Esophagus muscularis mucosa (tissue), 4 donors: ENCODE measurements at regions not wholly inside any gene's neighbourhood (a gene's known extent, or its start where the extent isn't known, plus 50 kb on each side); places are given as distances from the start of the nearest gene placed in this dataset.

ENCODE experiments used
- DNase-seq: peaks from one replicate; pipeline ENCODE4 v3.0.0-alpha.2; 2017; ENCODE audit errors: extremely low spot score
- H3K27ac ChIP-seq, 4 donors: fragments of 200-600 bp; sonication (generic); replicated peaks in 1 of 4; 1 replicate in 3 of 4; 2 replicates in 1 of 4; pipeline ENCODE4 v1.5.1; 2016 to 2019; ENCODE audit warnings: mild to moderate bottlenecking in 1 of 4
- H3K27me3 ChIP-seq, 4 donors: fragments of 200-600 bp; sonication (generic); one replicate each; pipeline versions ENCODE4 v1.5.1 to v1.6.0; 2016 to 2019
- H3K36me3 ChIP-seq, 4 donors: fragments of 200-600 bp; sonication (generic); one replicate each; pipeline ENCODE4 v1.5.1; 2016 to 2019
- H3K4me1 ChIP-seq, 4 donors: fragments of 200-600 bp; sonication (generic); one replicate each; pipeline ENCODE4 v1.5.1; 2016 to 2019
- H3K4me3 ChIP-seq, 4 donors: fragments of 200-600 bp; sonication (generic); 1 replicate in 2 of 4; 2 replicates in 2 of 4; pipeline ENCODE4 v1.5.1; 2016 to 2019; ENCODE audit warnings: mild to moderate bottlenecking in 4 of 4, moderate library complexity in 1 of 4
- H3K9me3 ChIP-seq, 4 donors: fragments of 200-600 bp; sonication (generic); 1 replicate in 3 of 4; 2 replicates in 1 of 4; pipeline ENCODE4 v1.5.1; 2016 to 2019
- EP300 ChIP-seq: sonication (generic); formaldehyde crosslinking; IDR thresholded peaks from one replicate; pipeline ENCODE4 v1.6.1; 2017; ENCODE audit warnings: antibody characterized with exemption
- POLR2A ChIP-seq: fragments of 450-650 bp; IDR thresholded peaks from one replicate; pipeline ENCODE4 v1.6.1; 2017; ENCODE audit warnings: antibody characterized with exemption, moderate library complexity, mild to moderate bottlenecking, low read depth
- POLR2AphosphoS5 ChIP-seq, 2 donors: sonication (generic); formaldehyde crosslinking; IDR thresholded peaks; one replicate each; pipeline ENCODE4 v1.6.1; 2017; ENCODE audit warnings: antibody characterized with exemption in 2 of 2
- WGBS: methylation state at CpG from one replicate; pipeline ENCODE4 v1.1.5; 2018; 5-methylcytosine and 5-hydroxymethylcytosine counted together
- intact Hi-C: fragments of 100-400 bp; cut with DNase I; formaldehyde crosslinking; loops from one replicate; pipeline ENCODE4 v1.15.1; 2023
- TF ChIP-seq, protein P1 (sequence below), 3 experiments: fragments of 200-600 bp in 2 of 3; fragments of 450-650 bp in 1 of 3; sonication (generic) in 2 of 3; IDR thresholded peaks; one replicate each; pipeline ENCODE4 v1.5.1; 2017 to 2019; ENCODE audit warnings: antibody characterized with exemption in 3 of 3, mild to moderate bottlenecking in 2 of 3, moderate library complexity in 1 of 3

DNA sequence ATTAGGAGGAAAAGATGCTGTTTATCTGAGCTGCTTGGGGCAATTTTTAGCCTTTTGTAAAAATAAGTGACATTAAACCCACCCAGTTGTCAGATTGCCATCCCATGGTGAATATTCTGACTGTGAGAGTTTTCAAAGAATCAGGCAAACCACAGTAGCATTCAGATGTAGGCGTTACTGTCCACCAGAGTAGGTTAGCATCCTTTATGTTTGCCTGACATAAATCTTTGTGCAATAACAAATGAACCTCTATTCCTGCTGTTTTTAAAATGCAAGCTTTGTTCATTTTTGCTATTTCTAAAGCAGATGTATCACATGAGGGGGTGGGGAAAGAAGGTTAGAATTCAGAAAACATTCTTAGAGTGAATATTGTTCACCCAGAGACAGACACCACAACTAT is 427.8 kb downstream of the CDH9 start:
- 77% methylated on average over 1 of the region's 1 CpG for WGBS
- intact Hi-C loops: no loop called here
- H3K36me3 ChIP-seq: no peaks in the 10 kb centered on the region
- no peak overlapping the region for H3K27ac ChIP-seq
- no peaks in the 10 kb centered on the region for H3K4me1 ChIP-seq
- DNase-seq: no peak
- H3K27me3 ChIP-seq: no peaks in the 10 kb centered on the region
- H3K9me3 ChIP-seq: no peaks in the 10 kb centered on the region
- no peak for TF ChIP-seq POLR2AphosphoS5 (IDR thresholded peaks at IDR 0.05)
- TF ChIP-seq, protein P1, sequence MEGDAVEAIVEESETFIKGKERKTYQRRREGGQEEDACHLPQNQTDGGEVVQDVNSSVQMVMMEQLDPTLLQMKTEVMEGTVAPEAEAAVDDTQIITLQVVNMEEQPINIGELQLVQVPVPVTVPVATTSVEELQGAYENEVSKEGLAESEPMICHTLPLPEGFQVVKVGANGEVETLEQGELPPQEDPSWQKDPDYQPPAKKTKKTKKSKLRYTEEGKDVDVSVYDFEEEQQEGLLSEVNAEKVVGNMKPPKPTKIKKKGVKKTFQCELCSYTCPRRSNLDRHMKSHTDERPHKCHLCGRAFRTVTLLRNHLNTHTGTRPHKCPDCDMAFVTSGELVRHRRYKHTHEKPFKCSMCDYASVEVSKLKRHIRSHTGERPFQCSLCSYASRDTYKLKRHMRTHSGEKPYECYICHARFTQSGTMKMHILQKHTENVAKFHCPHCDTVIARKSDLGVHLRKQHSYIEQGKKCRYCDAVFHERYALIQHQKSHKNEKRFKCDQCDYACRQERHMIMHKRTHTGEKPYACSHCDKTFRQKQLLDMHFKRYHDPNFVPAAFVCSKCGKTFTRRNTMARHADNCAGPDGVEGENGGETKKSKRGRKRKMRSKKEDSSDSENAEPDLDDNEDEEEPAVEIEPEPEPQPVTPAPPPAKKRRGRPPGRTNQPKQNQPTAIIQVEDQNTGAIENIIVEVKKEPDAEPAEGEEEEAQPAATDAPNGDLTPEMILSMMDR (IDR thresholded peaks at IDR 0.05): no peak
- no peak overlapping the region for H3K4me3 ChIP-seq

DNA sequence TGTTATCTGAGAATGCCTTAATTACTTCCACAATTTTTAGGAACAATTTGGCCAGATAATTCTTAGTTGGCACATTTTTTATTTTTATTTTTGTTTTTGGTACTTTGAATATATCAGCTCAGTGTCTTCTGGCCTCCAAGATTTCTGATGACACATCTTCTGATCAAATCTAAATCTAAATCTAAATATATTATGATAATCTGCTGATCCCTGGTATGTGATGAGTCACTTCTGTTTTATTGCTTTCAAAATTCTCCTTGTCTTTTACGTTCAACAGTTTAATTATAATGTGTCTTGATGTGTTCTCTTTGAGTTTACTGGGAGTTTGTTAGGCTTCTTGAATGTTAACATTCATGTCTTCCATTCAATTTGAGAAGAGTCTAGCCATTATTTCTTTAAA is 436.8 kb downstream of the CDH9 start:
- Histone ChIP-seq H3K4me1 (no peaks in the 10 kb centered on the region), H3K27ac (no peak overlapping the region), H3K36me3 (no peaks in the 10 kb centered on the region), H3K9me3 (no peaks in the 10 kb centered on the region), H3K4me3 (no peak overlapping the region), H3K27me3 (no peaks in the 10 kb centered on the region)
- TF ChIP-seq EP300 (no peak), POLR2A (no peak)
- TF ChIP-seq, protein P1 (IDR thresholded peaks at IDR 0.05): no peak
- DNase-seq: no peak
- intact Hi-C loops: no loop called here
- 68% methylated on average over 1 of the region's 1 CpG for WGBS

DNA sequence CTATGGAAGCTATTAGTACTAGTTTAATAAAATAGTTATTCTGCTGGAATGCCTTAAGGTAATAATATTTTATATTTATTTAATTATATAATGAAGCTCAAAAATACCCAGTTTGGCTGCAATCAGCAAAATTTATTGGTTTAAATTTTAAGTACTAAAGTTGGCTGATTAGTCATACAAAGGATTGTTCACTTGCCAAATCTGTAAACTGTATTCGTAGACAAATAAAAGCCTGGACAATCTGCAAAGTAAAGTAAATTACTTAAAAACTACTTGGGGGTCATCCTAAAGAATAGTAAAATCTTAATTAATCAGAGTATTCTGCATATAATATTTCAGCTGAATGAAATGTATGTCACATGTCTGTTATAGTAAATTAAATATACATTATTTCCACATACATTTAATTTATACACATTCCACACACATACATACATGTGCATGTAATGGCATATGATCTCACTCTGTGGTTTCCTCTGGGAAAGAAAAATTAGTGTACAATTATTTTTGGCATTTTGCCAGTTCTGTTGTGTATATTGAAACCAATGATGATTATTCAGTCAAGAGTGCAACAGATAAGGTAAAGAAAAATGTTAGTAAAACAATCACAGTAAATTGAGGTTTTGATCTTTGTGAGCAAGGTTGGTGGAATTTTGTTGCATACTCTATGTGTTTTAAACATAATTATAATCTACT is 455.9 kb downstream of the CDH9 start:
- no peak for TF ChIP-seq POLR2AphosphoS5 (IDR thresholded peaks at IDR 0.05)
- no peak for TF ChIP-seq EP300
- TF ChIP-seq, protein P1 (IDR thresholded peaks at IDR 0.05): no peak
- TF ChIP-seq POLR2A: no peak
- 80% methylated on average over 1 of the region's 1 CpG for WGBS

DNA sequence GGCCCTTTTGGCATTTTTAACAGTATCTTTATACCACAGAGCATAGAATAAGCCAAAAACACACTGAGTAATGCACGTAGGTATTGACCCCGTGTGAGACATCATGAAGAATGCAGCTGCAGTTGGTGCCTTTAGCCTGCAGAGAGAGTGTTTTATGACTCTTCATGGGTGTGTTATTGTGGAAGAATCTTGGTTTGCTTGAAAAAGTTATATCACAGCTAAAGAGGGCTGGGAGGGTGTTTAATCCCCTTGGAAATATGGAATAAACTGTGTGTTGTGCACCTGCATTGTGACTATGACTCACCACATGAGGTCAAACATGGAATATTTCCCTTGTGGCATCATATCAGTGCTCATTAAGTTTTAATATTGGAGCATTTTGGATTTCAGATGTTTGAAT is 458.7 kb downstream of the CDH9 start:
- Histone ChIP-seq H3K9me3 (no peaks in the 10 kb centered on the region), H3K36me3 (no peaks in the 10 kb centered on the region), H3K4me1 (no peaks in the 10 kb centered on the region), H3K27ac (no peak overlapping the region), H3K4me3 (no peak overlapping the region), H3K27me3 (no peaks in the 10 kb centered on the region)
- DNase-seq: no peak
- TF ChIP-seq, protein P1 (IDR thresholded peaks at IDR 0.05): no peak
- intact Hi-C loops: no loop called here
- WGBS: 73% methylated on average over 2 of the region's 2 CpGs

More for the DNA sequence above, 455.9 kb downstream of the CDH9 start:
- no peaks in the 10 kb centered on the region for H3K36me3 ChIP-seq
- H3K27me3 ChIP-seq: no peaks in the 10 kb centered on the region
- H3K4me3 ChIP-seq: no peak overlapping the region
- no peaks in the 10 kb centered on the region for H3K4me1 ChIP-seq
- no peaks in the 10 kb centered on the region for H3K9me3 ChIP-seq
- intact Hi-C loops: no loop called here
- no peak overlapping the region for H3K27ac ChIP-seq
- DNase-seq: no peak

DNA sequence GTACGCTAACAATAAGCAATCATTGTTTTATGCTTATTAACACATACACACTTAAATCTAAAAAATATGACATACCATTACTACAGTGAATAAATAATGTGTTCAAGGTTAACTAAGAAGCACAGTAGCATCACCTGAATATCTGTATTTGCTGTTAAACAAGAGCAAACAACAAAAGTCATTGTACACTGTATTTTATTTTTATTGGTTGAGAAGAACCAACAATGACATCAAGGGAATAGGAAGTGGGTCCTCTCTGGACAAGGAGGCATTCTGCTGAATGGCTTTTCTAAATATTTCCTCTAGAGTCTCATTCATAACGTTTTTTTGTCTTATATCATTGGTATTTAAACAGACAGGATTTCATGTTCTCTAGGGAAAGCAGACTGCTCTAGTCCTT is 460.4 kb downstream of the CDH9 start:
- DNase-seq: no peak
- Histone ChIP-seq H3K27me3 (no peaks in the 10 kb centered on the region), H3K36me3 (no peaks in the 10 kb centered on the region), H3K4me1 (no peaks in the 10 kb centered on the region), H3K27ac (no peak overlapping the region), H3K4me3 (no peak overlapping the region), H3K9me3 (no peaks in the 10 kb centered on the region)
- TF ChIP-seq POLR2AphosphoS5 (IDR thresholded peaks at IDR 0.05) (no peak), POLR2A (no peak), EP300 (no peak)
- TF ChIP-seq, protein P1 (IDR thresholded peaks at IDR 0.05): no peak
- intact Hi-C loops: no loop called here
- 47% methylated on average over 2 of the region's 2 CpGs for WGBS
